Upper lobe of left lung (tissue), 4 donors: ENCODE measurements at regions not wholly inside any gene's neighbourhood (a gene's known extent, or its start where the extent isn't known, plus 50 kb on each side); places are given as distances from the start of the nearest gene placed in this dataset.

Experiments
- EP300 ChIP-seq, 4 donors: sonication (generic); formaldehyde crosslinking; IDR thresholded peaks; one replicate each; pipeline ENCODE4 v1.5.1; 2017; ENCODE audit warnings: antibody characterized with exemption in 4 of 4, control low read depth in 2 of 4
- POLR2A ChIP-seq, 4 donors: fragments of 450-650 bp; IDR thresholded peaks; one replicate each; pipeline ENCODE4 v1.5.1; 2016 to 2017; ENCODE audit warnings: antibody characterized with exemption in 4 of 4, mild to moderate bottlenecking in 2 of 4
- POLR2AphosphoS5 ChIP-seq, 2 donors: sonication (generic); formaldehyde crosslinking; IDR thresholded peaks; one replicate each; pipeline ENCODE4 v1.5.1; 2017; ENCODE audit warnings: antibody characterized with exemption in 2 of 2
- TF ChIP-seq, protein P1 (sequence below), 6 experiments: fragments of 450-650 bp in 4 of 6; fragments of 200-600 bp in 2 of 6; sonication (generic) in 2 of 6; IDR thresholded peaks; one replicate each; pipeline ENCODE4 v1.5.1; 2016 to 2019; ENCODE audit warnings: antibody characterized with exemption in 6 of 6

DNA sequence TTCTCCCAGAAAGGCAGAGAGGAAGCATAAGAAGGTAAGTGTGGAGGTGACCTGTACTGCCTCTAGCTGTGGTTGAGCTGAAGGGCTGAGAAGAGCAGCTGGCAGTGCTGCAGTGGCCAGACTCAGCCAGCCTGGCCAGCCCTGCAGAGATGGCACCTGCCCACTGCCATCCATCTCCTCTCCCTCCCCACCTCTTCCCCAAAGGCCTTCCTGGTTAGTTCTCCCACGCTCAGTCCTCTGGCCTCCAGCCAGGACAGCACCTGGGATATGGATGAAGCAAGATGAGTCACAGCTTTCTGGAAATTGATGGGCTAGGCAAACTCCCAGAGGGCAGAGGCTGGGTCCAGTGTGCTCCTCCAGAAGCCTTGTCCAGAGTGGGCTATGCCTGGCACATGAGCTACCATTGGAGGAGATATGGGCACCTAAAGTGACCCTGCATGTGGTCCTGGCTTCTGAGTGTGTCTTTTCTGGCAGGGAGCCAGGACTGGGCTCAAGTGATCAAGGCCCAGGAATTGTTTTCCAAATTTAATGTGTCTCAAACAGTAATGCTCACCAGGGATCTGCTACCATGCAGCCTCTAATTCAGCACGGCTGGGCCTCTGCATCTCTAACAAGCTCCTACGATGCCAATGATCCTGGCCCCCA is 81.0 kb upstream of the CACUL1 start:
- TF ChIP-seq, protein P1, sequence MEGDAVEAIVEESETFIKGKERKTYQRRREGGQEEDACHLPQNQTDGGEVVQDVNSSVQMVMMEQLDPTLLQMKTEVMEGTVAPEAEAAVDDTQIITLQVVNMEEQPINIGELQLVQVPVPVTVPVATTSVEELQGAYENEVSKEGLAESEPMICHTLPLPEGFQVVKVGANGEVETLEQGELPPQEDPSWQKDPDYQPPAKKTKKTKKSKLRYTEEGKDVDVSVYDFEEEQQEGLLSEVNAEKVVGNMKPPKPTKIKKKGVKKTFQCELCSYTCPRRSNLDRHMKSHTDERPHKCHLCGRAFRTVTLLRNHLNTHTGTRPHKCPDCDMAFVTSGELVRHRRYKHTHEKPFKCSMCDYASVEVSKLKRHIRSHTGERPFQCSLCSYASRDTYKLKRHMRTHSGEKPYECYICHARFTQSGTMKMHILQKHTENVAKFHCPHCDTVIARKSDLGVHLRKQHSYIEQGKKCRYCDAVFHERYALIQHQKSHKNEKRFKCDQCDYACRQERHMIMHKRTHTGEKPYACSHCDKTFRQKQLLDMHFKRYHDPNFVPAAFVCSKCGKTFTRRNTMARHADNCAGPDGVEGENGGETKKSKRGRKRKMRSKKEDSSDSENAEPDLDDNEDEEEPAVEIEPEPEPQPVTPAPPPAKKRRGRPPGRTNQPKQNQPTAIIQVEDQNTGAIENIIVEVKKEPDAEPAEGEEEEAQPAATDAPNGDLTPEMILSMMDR (IDR thresholded peaks at IDR 0.05), result no peak
- TF ChIP-seq POLR2AphosphoS5 (IDR thresholded peaks at IDR 0.05) (no peak), POLR2A (IDR thresholded peaks at IDR 0.05) (no peak), EP300 (IDR thresholded peaks at IDR 0.05) (no peak)
